RPMI7951 (cell line): ENCODE measurements at regions not wholly inside any gene's neighbourhood (a gene's known extent, or its start where the extent isn't known, plus 50 kb on each side); places are given as distances from the start of the nearest gene placed in this dataset.
"Not testable (repeated sequence)": the region's sequence is repeated elsewhere in the genome, so short reads cannot be mapped to it uniquely, and the experiment has no call there.

Experiments
- DNase-seq: peaks from one replicate; pipeline ENCODE4 v3.0.0-alpha.2; 2012; ENCODE audit warnings: low read depth

DNA sequence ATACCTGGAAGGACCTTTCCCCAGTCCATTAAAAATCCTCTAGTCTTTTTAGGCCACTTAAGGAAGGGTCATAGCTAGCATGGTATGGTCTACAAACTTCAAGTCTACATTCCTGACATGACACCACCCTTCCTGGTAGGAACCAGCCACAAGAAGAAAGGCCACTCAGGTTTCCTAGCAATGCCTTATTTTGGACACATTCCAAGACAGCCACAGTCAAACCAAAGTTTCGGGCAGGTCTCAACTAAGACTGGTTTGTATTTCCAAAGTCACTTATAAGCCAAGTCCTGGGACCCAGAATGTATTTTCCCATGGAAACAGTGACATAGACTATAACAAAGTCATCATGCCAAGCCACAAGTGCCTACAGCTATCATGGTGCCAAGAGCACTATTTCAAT is 50.6 kb upstream of the SLC44A3 start:
- no peak for DNase-seq

DNA sequence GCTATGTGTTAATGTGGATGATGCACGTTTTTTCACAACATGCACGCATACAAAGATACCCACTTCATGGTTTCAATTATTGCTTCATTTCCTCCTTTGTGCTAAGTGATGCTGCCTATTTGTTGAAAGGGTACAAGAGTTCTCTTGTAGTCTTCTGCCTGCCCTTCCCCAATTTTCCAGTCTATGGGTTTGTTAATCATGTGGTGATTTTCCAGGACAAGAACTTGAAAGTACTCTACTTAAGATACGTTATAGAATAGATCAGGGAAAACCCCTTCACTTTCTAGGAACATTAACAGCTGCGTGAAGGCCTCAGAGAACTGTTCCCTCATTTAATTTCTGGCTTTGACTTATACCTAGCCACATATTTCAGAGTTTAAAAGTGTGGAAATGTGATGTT is 52.1 kb upstream of the SLC44A3 start:
- no peak for DNase-seq

DNA sequence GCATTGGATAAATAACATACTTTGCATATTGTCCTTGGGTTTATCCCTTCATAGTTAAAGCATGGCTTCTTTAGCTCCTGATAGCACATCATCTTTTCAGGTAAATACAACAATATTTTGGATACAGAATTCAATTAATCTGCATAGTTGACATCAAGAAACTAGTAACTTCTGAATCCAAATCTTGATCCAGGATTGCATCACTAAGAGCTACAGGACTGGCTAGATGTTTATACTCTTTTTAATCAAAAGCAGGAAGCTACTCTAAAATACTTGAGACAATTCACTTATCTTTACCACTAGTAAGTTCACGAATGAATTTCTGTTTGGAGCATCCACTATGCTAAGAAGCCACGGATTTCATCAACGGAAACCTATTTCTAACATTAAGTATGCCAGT is 54.2 kb upstream of the SLC44A3 start:
- DNase-seq = no peak

DNA sequence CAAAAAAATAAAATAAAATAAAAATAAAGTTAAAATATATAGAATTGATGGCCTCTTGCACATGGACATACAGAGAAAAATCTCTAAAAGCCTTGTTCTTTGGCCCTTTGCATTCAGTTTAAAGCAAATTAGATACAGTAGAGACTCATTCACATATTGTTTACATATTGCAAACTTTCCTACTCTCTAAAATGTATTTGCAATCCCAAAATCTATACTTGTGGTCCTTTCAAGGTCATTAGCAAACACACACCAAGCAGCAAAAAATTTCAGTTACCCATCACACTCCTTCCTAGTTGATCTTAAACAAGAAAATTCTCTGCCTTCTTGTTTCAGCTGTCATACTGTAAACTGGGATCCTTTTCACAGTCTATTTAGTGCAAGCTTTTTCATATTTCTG is 61.0 kb upstream of the SLC44A3 start:
- no peak for DNase-seq

DNA sequence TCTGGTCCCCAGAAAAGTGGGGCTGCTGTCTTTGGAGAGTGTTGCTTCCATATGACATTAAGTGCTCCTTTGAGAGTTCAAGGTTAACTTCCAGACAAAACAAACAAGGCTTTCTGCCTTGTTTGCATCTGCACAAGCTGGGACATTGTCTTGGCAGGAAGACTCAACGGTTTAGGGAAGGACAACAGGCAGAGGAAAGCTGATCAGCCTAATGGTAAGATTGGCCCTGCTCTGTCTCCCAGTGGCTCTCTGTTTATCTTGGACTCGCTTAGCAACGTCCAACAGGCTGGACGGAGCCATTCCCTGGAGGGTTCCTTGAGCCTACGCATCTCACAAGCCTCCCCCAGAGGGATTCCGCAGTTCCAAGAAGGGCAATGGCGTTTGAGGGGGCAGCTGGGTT is 62.2 kb upstream of the SLC44A3 start:
- DNase-seq = peak; percentile 58

DNA sequence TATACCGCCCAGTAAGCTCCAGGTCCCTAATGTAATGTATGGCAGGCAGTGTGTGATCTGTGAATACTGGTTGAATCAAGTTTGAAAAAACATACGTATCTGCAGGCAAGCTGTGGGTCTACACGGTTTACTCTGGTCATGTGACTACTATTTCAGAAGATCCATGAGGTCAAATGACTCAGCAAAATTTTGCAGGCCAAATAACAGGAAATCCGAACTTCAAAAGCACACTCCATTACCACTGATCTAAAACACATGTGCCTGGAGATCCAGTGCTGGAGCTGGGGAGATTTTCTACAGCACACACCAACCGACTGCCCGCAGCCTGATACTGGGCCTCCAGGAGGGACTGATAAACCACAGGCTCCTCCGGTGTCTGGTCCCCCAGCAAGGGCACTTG is 64.5 kb upstream of the SLC44A3 start:
- peak; percentile 100 for DNase-seq

DNA sequence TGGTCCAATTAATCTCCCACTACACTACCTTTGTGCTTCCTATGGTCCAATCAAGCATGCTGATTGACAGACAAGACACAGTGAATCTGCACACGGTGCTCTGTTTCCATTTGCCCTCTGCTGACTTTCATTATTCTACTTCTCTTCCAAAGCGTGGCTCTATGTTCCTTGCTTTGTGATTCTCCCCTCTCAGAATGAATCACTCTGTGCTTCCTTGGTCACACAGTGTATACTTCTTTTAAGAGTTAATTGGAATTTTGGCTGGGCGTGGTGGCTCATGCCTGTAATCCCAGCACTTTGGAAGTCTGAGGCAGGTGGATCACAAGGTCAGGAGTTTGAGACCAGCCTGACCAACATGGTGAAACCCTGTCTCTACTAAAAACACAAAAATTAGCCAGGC is 65.1 kb upstream of the SLC44A3 start:
- DNase-seq = peak; percentile 78

DNA sequence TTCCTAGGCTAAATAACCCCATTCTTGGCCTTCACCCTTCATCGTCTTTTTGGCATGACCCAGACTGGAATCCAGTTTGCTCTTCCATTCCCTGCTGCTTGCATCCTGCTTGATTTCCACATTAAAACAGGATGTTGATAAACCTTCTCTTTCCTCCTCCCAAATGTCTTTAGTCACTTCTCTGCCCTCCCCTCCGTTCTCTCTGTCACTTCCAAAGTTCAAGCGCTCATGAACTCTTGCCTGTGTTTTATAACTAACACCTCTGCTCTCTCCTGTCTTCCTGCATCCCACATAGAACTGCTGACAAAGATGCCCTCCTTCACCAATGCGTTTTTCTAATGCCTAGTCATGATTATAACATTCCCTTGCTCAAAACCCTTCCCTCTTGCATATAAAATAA is 65.6 kb upstream of the SLC44A3 start:
- DNase-seq = peak; percentile 35

DNA sequence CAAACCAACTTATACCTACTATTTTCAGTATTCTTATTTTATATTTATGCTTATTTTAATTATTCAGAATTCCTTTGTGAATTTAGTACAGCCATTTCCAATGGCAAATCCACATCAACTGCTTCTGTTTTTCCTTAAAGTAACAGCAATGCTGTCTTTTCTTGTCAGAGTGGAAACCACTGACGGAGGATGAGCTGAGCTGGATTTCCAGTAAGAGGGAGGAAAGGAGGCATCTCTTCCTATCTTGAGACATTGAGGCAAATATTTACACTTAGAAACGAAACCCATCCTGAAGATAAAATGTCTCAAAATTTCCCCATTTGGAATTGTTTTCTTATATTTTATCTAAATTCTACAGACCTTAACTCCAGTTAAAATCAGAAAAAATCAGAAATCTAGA is 66.1 kb upstream of the SLC44A3 start:
- DNase-seq = no peak

DNA sequence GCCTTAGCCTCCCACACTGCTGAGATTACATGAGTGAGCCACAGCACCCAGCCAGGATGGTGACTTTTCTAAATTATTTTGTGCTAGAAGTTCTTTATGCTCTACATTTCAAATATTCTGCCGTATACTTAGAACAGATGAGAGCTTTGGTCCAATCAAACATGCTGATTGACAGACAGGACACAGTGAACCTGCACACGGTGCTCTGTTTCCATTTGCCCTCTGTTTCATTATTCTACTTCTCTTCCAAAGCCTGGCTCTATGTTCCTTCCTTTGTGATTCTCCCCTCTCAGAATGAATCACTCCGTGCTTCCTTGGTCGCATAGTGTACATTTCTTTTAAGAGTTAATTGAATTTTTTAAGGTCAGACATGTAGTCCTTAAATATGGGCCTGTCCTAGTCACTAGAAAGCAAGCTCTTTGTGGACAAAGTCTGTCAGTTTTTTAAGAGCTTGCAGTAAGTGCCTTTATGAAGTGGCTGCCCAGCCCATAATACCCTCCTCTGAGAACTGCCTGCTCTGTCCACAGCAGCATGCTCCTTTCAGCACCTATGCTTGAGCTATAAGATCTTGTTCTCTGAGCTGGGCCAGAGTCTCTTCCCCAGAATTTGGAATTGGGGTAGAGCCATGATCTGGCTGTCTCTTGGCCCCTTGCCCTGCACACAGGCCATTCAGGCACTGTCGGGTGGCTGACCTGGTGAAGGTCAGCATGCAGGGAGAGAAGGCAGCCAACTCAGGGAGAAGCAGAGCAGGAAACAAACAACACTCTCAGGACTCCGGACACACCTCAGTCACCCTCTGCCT is 66.8 kb upstream of the SLC44A3 start:
- DNase-seq = no peak

DNA sequence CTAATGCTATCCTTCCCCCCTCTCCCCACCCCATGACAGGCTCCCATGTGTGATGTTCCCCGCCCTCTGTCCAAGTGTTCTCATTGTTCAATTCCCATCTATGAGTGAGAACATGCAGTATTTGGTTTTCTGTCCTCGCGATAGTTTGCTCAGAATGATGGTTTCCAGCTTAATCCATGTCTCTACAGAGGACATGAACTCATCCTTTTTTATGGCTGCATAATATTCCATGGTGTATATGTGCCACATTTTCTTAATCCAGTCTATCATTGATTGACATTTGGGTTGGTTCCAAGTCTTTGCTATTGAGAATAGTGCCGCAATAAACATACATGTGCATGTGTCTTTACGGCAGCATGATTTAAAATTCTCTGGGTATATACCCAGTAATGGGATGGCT is 68.7 kb upstream of the SLC44A3 start:
- not testable (repeated sequence) for DNase-seq

DNA sequence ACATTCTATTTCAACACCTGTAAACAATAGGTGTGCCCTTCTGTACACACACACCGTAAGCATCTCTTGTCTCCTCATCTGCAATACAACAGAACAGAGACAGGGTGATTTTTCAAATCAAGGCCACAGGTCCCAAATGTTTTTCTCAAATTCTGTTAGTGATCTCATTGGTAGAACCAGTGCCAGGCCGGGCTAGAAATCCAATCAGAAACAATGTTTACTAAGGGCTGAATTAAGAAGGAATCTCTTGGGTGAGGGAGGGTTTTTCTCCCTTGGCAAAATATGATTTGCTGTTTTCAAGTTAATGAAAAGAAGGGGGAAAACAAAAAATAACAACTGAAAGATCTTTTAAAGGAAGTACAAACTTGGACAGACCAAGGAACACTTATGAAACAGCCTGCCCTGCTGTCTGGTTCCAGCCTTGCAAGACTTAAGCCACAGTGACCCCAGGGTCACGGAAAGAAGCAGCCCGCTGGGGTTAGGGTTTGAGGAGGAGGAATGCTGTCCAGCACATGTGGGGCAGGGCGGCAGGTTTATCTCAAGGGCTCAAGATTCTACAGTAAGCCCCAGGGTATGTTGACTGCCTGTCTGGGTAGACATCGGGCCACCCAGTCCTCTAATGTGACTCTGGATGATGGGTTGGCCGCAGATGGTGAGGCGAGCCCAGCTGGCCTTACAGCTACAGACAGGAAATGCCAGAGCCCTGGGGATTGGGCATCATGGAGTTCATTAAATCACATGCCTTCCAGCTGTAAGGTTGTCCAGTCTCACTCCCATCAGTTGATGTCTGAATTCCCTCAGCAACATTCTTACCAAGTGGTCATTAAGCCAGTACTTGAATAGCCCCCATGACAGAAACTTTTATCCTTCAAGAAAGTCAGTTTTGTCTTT is 73.3 kb upstream of the SLC44A3 start:
- DNase-seq = peak; percentile 96

DNA sequence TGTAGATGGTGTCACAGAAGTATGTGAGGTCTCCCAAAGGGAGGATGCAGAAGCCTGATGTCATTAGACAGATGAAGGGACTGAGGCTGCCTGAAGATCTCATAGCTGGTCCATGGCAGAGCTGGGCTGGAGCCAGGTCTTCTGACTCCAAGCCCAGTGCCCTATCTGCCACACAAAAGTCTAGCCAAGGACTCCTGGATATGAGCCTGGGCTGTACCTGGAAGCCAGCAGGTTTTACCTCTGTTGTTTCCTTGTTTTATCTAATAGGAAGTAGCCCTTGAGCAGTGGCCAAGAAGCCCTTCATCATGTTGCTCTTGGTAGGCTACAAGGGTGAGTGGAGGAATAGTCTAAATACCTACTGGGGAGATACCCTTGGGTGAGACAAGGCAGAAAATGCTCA is 74.4 kb upstream of the SLC44A3 start:
- no peak for DNase-seq

DNA sequence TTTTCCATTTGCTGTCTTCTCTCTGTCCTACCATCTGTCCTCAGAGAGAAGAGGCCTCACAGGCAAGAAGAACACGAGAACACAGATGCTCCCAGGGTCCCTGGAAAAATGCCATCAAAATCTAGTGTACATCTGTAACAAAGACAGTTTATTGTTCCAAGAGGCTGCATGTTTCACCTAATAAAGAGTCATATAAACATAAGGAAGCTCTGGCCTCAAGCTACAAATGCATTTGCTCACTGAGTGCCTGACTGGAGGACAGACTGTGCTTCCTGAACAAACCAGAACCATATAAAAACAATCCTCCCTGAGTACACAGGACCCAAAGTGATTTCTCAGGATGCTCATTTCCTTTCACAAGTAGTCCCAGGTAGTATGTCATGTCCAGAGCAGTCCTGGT is 76.3 kb upstream of the SLC44A3 start:
- peak; percentile 92 for DNase-seq

DNA sequence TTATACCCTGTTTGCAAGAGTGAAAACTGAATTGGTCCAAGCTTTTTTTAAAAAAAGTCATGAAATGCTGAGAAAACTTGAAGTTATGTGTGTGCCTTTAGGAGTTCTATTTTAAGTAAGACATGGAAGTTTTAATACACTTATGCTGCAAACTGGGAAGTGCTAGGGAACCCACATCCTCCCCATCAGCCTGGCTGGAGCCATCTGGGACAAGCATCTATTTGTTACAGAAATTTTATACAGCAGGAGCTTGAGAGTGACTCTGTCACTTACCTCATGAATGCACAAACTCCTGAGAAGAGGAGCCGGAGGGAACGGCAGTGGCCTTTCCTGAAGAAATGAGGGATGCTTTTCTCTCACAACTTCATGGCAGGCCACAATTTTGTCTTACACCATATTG is 78.2 kb upstream of the SLC44A3 start:
- DNase-seq = peak; percentile 74

DNA sequence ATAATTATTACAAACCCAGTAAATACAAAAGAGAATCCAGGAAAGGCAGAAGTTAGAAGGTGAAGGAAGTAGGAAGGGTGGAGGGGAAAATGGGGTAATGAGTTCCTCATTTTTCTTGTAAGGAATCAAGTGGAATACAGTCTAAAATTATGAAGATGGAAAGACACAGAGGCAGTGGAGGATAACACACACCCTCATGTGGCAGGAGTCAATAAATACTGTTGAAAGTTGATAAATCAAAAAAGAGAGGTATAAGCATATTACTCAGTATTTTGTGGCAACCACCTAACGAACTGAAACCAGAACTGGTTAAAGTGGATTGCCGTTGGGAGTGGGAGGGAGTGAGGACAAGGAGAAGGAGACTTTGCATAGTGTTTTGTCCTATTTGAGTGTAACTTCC is 78.6 kb upstream of the SLC44A3 start:
- peak; percentile 75 for DNase-seq

DNA sequence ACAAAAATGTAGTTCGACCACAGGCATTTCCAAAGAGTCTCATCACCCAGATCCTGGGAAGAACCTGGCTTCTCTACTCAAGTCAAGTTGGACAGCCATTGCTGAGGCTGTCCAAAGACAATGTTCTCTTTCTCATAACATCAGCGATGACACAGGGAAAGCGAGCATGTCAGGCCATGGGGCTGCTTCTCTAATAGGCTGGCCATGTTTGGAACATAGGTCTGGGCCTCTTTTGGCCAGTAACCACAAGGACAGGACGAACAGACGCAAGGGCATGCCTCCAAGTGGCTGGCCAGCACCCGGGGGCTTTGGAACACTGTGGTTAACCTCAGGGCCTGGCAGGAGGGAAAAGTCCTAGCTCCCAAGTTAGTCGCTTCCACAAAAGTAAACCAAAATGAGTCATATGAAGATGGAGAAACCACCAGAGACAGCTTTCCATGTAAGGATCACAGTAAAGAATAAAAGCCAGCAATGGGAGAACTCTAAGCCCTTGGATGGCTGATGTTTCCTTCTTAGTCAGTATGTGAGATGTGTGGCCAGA is 80.6 kb upstream of the SLC44A3 start:
- DNase-seq = peak; percentile 100

DNA sequence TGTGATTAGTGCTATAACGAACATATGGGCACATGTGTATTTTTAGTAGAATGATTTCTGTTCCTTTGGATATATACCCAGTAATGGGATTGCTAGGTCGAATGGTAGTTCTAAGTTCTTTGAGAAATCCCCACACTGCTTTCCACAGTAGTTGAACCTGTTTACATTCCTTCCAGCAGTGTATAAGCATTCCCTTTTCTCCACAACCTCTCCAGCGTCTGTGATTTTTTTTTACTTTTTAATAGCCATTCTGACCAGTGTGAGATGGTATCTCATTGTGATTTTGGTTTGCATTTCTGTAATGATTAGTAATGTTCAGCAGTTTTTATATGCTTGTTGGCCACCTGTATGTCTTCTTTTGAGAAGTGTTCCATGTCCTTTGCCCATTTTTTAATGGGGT is 81.8 kb upstream of the SLC44A3 start:
- DNase-seq = no peak

DNA sequence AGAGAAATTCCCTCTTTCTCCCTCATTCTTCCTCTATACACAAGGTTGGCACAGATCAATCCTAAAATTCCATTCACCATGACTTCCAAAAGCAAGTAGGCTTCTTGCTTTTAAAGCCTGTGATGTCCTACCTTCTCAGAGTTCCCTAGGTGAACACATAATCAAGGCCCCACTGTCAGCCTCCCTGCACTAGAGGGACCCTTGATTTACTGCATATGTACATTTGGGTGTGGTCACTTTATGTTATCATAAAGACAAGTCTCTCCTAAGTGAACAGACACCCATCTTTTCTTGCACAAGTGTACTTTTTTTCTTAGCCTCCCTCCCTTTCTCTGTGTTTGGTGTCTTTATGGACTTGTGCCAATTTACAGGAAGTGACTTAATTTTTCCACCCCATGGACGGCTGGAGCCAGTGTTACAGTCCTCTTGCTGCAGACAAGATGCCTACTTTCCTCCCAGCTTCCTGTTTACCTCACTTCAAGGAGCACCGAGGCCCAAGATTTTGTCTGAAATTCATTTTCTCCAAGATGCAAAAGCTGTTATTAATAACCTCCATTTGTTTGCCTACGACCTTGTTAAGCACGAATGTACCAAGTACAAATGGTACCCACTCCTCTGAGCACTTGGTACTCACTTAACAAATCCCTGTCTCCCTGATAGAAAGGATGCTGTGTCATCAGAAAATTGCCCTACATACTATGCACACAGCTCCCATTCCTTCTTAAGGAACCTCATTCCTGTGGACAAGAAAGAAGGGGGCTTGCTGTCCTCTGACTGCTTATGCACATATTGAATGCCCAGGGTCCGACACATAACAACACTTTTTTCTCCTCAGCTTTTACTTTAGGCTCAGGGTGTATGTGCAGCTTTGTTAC is 82.8 kb upstream of the SLC44A3 start:
- DNase-seq = peak; percentile 84

DNA sequence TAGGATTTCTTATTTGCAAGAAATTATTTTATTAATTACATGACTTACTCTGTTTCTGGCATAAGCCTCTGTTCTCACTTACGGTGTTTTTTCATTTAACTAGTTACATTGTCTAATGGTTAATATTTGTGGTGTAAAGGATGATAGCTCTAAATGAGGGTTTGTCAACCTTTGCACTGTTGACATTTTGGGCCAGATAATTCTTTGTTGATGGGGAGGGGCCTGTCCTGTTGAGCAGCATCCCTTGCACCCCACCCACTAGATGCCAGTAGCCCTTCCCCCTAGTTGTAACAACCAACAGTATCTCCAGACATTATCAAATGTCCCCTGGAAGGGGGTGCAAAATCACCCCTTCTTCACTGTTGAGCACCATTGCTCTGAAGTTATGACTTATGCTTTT is 83.6 kb upstream of the SLC44A3 start:
- no peak for DNase-seq

DNA sequence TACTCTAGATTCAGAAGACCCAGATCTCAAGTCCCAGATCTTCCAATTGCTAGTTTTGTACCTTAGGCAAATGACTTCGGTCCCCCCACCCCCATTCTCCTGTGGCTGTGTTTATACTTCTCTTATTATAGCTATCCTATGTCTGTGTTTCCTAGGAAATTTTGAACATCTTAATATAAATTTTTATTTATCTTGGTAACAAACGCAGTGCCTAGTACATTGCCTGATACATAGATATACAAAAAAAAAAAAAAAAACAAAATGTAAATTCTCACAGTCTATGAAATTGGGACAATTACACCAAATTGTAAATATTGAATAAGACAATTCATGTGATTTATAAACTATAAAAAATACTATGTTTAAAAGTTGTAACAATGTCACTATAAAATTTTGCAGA is 84.1 kb upstream of the SLC44A3 start:
- no peak for DNase-seq
